ENCODE measurements at regions not wholly inside any gene's neighbourhood (a gene's known extent, or its start where the extent isn't known, plus 50 kb on each side); places are given as distances from the start of the nearest gene placed in this dataset.

GRCh38 chr5:38149815-38150195 is 108.6 kb upstream of the EGFLAM start:
- TF ChIP-seq, protein P1, sequence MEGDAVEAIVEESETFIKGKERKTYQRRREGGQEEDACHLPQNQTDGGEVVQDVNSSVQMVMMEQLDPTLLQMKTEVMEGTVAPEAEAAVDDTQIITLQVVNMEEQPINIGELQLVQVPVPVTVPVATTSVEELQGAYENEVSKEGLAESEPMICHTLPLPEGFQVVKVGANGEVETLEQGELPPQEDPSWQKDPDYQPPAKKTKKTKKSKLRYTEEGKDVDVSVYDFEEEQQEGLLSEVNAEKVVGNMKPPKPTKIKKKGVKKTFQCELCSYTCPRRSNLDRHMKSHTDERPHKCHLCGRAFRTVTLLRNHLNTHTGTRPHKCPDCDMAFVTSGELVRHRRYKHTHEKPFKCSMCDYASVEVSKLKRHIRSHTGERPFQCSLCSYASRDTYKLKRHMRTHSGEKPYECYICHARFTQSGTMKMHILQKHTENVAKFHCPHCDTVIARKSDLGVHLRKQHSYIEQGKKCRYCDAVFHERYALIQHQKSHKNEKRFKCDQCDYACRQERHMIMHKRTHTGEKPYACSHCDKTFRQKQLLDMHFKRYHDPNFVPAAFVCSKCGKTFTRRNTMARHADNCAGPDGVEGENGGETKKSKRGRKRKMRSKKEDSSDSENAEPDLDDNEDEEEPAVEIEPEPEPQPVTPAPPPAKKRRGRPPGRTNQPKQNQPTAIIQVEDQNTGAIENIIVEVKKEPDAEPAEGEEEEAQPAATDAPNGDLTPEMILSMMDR (conservative IDR thresholded peaks at IDR 0.05 in 1 of 2, IDR thresholded peaks at IDR 0.05 in 1 of 2; ENCODE audit: low read depth in 1 of 2, low read length in 2 of 2): no peak
- no peak for TF ChIP-seq EZH2 (IDR thresholded peaks at IDR 0.05; ENCODE audit: low read length, missing control alignments)
